Mucosa of gallbladder (tissue), 1 donor: ENCODE measurements at regions not wholly inside any gene's neighbourhood (a gene's known extent, or its start where the extent isn't known, plus 50 kb on each side); places are given as distances from the start of the nearest gene placed in this dataset.

ENCODE experiments used
- DNase-seq: peaks from one replicate; pipeline ENCODE4 v3.0.0-alpha.2; 2020; ENCODE audit warnings: low spot score
- donor health status: DM: no; HTN: no; CAD: no.

- no peak for DNase-seq
These were observed 136.6 kb downstream of the ANKRD60 start for GRCh38 chr20:58091810-58092209.

DNA sequence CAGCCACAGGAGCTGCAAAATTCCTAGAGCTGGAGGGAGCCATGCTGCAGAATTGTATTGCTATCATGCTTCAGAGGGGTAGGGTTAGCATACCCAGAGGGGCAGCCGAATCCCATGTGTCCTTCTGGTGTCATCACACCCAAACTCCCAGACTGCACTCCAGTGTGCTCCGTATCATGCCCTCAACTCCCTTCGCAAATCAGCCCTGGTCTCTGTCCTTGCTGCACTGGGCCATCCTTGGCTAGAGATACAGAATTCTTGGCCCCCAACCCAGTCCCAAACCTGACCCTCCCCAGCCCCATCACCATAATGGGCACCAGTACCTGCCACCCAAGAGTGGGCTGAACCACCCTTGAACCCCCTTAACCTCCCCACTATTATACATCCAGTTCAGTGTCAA, 138.3 kb downstream of the ANKRD60 start:
- no peak for DNase-seq

GRCh38 chr20:58088625-58089024, 139.8 kb downstream of the ANKRD60 start:
- no peak for DNase-seq

DNA sequence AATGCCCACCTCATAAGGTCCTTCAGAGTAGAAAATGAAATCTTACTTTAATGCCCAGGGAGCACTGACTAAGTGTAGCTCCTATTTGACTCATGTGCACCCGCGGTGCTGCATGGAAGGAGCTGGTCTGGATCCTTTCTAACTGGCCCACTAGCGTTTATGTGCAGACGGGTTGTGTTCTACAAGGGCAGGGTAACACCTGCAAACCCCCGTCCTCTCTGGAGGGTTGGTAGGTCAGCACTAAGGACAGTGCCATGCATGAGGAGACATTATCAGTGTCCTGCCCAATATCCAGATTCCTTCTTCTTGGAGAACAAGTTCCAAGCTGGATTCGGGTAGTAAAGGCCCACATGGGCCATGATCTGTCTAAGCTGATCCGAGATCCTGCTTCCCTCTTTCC, 140.3 kb downstream of the ANKRD60 start:
- DNase-seq = no peak

- no peak for DNase-seq
These were observed 140.9 kb downstream of the ANKRD60 start for GRCh38 chr20:58087562-58087858.

DNA sequence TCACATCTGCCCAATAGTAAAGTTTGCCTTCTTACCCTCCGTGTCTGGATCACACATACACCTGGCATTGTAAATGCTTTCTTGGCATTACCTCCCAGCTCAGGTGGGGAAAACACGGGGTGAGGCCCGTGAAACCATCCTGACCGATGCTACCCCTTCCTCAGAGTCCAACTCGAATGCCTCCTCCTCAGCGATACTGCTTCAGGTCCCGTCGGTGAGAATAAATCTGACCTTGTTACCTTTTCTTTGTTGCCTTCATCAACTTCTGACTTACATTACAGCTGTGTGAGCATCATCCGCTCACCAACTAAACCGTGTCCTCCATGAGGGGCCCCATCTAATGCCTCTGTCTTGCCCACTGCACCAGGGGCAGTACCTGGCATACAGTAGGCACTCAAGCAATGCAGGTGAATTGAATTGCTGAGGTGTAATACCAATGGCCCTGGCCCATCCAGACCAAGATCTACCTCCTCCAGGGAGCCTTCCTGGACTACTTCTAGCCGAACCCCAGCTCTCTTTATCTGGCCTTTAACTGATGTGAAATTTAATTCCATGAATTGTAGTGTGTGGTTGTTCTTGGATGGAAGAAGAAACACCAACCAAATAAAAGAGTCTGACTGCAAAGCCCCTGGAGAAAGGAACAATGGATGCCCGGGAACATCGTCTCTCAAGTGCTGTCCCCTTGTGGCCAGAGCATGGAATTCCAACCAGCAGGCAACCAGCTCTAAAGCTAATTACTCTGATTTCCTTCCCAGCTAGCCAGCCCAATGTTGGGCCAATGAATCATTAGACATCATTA, 141.5 kb downstream of the ANKRD60 start:
- peak; percentile 26 for DNase-seq

DNA sequence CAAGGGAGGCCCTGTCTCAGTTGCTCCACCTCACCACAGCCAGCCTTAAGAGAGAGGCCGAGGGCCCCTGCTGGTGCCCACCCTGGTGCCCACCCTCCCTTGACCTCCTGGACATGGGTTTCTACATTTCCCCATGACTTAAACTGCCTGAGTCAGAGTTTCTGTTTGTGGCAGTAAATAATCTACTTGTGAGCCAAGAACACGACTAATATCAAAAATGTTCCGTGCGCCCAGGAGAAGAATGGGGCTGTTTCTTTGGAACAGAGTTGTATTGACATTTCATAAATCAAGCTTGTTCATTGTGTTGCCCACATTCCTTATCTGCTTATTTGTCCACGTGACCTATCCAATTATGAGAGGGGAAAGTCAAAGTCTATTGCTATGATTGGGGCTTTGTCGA, 143.5 kb downstream of the ANKRD60 start:
- peak; percentile 46 for DNase-seq

DNA sequence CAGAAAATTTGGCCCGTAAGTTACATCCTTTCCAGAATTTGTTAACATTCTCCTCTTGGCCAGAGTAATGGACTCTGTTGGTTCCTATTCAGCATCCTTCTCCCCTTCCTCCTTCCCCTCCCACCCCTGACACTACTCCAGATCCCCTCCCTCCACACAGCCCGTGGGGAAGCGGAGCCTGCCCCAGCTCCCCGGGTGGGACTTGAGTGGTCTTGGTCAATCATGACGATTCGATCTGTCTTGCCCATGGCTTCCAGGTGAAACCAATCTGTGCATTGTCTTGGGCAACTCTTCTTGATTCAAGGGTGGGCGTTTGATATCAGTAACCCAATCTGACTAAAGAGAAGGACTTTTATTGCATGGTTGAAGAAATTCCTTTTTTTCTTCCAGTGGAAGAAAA, 143.9 kb downstream of the ANKRD60 start:
- peak; percentile 4 for DNase-seq

DNA sequence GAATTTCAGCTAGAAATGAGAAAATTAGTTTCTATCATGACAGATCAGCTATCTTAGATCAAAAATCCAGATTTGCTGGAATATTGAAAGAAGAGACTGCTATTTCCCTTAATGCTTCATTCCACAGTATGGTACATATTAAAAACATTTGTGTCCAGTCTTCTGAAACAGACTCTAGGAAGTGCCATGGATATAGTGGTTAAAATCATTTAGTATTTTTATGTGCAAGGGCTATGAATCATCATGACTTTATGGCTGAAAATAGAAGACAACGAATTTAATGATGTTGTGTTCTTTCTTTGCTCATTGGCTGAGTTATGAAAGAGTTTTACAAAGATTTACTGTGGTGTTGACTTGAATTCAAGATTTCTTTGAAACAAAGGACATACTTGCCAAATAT, 146.6 kb downstream of the ANKRD60 start:
- DNase-seq = no peak

DNA sequence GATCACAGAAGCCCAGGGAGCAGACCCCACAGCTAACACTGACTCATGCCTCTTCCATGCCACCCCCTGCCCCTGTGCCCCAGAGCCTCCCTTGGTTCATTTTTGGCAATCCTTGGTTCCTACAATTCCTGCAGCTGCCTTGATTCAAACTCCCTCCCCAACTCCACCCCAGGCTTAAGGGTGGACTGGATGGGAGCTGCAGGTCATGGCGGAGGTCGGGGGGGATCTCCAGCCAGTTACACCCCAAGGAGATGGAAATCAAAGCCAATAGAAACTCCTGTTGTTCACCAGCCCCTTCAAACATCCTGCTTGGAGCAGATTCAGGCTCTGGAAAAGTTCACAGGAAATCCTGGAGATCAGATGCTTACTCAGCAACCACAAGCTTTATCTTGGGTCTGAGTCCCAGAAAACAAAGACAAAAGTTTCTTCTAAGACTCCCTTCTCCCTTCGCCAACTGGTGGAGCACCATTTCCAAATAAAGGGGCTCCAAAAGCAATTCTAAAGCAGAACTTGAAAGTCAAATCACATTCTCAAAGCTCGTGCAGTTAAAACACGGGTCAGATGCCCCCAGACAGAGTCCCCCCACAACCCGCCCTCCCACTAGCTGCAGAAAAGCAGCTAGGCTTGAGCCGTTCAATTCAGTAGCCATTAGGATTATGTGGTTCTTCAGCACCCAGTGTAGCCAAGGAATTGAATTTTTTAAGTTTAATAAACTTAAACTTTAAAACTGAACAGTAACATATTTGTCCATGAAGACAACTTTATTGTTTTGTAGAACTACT, 149.5 kb downstream of the ANKRD60 start:
- no peak for DNase-seq

- no peak for DNase-seq
These were observed 151.2 kb downstream of the ANKRD60 start for GRCh38 chr20:58077282-58077681.

GRCh38 chr20:58076405-58076804, 152.0 kb downstream of the ANKRD60 start:
- peak; percentile 5 for DNase-seq

DNA sequence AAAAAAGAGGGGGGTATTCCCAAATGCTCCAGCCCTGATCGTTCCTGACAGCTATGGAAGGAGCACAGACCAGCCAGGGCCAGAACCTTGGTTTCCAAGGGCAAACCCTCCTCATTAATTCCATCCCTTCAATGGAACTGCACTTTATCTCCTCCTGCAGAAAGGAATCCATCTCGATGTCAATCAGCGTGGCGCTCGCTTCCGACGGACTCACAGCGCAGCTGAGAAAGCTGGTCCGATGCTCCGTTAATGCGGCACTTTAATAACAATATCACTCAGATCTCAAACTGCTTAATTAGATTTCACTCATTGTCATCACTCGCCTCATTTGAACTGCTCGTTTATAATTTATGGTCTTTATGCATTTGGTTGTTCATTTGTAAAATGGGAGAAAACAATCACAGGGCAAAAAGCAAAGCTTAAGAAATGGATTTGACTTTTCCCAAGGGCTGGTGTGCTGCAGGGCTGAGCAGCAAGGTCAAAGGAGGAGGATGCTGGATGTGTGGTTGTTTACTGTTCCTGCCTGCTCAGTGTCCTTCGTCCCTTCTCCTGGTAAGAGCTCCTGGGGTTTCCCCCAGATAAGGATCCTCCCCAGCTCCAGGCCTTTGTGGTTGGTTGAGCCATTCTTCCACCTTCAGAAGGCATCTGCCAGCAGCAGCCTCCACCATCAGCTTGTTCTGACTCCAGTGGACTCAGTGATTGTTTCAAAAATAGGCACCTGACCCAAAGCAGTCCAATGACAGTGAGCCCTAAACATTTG, 152.7 kb downstream of the ANKRD60 start:
- DNase-seq = peak; percentile 10

DNA sequence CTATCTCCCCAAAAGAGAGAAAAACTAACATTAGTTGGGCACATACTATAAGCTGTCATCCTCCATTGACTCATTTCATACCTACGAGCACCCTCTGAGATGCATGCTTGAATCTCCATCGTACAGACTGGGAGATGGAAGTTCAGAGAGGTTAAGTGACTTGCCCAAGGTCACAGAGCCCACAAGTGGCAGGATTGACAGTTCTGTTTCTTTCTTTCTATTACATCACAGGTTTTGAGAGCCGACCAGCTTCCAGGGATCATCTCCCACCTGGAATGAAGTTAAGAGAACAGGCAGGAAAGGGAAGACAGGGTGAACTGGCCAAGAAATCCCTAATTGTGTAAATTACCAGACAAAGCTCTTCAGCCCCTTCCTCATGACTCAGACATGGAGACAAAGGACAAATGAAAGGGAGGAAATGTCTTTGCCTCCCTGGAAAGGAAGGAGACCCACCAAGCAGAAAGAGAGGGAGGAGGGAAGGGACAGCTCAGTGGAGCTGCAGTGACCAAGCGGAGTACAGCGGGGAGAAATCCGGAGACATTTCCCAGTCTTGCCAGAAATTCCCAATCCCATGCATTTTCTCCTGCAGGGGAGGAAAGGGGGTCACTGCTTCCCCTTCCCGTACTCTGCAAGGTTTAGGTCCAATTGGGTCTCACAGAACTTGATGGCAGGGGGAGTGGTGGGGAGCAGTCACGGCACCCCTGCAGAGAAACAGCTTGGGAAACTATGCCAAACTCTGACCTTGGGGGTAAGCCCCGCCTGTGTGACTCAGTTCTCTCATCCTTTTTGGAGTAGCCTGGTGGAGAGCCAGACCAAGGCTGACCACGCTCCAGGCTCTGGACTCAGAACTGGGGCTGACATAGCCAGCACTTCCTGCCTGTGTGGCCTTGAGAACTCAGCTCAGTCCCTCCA, 154.3 kb downstream of the ANKRD60 start:
- peak; percentile 32 for DNase-seq

DNA sequence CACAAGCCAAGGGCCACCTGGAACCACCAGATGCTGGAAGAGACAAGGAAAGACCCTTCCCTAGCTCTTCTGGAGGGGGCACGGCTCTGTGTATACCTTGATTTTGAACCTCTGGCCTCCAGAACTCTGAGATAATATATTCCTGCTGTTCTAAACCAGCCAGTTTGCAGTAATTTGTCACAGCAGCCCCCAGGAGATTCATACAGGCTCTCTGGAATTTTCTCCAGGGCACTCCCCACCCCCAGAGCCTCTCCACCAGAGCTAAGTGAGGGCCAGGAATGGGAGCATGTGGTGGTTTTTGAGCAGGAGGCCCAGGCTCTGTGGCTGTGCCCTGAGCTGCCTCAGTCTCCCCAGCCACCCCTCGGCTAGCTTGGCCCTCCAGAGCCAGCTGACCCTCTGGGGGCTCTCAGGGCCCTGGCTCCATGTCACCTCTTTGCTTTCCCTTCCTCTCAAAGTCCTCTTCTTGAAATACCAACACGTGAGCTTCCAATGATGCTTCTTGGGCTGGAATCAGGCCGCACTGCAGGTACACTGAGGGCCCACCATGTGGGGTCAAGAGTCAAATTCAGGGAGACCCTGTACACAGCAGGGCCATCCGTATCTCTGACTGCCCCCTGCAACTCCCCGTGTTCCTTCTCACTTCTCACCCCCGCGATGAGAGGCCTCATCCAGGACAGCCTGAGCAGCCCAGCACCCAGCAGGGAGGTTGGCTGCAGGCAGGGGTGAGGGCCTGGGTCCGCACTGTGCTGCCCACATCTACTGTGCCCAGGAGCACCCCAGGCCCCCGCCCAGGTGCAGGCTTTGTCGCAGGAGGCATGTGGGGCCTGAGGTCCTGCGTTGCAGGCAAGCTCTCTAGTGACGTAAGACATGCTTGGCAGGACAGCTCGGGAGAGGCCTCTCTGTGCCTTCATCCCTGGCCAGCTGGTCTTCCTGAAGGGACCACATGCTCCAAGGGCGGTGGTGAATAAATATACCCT, 155.5 kb downstream of the ANKRD60 start:
- no peak for DNase-seq

DNA sequence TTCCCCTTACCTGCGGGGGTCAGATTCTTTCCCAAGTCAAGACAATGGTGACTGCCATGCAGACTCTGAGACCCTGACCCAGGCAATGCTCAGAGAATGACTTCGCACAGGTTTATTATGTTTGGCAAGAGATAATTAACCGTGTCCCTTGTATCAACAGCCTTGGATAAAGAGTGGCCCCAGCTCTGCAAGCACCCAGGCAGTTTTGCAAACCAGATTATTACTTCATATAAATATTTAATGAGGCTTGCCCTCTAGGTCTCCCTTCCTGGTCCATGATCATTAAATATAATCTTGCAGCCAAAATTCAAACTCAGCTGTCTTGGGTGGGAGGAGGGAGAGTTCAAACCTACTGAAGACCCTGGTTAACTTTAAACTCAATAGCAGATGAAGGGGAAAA, 156.5 kb downstream of the ANKRD60 start:
- no peak for DNase-seq

- DNase-seq = no peak
These were observed 157.2 kb downstream of the ANKRD60 start for GRCh38 chr20:58071298-58071697.

DNA sequence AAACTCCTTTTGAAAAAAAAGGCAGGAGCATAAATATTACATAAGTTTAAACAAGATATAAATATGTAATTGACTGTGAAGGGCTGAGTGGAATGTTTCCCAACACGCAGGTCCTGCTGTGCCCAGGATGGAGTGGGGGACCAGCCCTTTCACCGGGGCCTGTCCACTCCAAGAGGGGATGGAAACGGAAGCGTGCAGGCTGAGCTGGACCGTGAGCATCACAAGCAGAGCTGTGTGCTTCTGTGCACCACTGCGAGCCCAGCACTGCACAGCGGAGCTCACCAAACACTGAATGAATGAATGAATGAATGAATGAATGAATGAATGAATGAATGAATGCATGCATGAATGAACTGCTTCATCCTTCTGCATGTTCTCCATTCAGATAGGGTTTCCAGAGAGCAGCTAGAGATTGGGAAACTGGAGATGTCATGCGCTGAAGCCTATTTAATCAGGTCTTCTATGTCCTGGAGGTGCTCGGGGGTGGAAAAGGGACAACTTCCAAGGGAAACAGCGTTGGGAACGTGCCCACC, 157.7 kb downstream of the ANKRD60 start:
- no peak for DNase-seq

DNA sequence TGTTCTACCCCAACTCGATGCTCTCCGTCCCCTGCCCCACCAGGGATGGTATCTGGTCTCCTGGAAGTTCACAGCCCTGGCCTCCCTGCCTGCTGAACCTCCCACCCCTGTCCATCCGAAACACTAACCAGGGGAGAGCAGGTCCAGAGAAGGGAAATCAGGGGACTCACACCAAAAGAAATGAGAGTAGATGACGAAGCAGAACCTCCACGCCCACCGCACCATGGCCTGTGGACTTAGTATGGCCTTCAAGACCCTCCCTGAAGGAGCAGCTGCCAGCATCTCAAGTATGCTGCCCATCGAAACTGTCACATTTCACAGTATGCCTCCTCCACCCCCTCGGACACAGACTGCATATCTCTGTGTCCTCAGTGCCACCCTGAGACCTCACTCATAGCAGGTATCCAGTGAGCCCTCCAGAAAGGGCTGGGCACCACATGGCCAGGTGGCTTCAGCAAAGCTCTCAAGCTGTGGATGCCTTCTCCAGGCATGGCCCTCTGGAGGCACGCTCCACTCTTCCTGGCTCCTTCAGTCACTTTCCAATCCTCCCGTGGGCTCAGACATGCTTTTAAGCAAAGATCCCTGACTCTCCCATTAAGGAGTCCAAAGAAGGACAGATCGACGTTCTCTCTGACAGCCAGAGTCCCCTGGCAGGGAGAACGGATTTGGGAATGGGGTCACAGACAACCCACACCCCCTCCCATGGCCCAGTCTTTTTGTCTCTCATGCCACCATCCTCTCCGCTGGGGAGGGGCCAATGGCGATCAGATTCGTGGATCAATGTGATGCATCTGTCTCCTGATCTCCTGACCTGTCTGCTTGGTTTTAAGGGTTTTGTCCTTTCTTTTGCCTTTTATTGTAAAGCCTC, 158.4 kb downstream of the ANKRD60 start:
- no peak for DNase-seq
